ENCODE measurements at regions not wholly inside any gene's neighbourhood (a gene's known extent, or its start where the extent isn't known, plus 50 kb on each side); places are given as distances from the start of the nearest gene placed in this dataset.

GRCh38 chr12:90128526-90128925, 419.9 kb upstream of the ATP2B1 start:
- no peak overlapping the region for H3K4me3 ChIP-seq (ENCODE audit: low read depth in 1 of 2, low read length in 2 of 2)
- no peaks in the 10 kb centered on the region for H3K27me3 ChIP-seq (ENCODE audit: control insufficient read depth in 1 of 2, insufficient read depth in 2 of 2, low read length in 2 of 2)
- H3K27ac ChIP-seq (ENCODE audit: low read depth, low read length): no peak overlapping the region
- H3K9ac ChIP-seq (ENCODE audit: low read depth in 1 of 2, low read length in 2 of 2): no peak overlapping the region
- no peaks in the 10 kb centered on the region for H3K36me3 ChIP-seq (ENCODE audit: control insufficient read depth in 1 of 2, insufficient read depth in 2 of 2, low read length in 2 of 2)
- no peaks in the 10 kb centered on the region for H3K4me1 ChIP-seq (ENCODE audit: control insufficient read depth in 1 of 2, insufficient read depth in 2 of 2, low read length in 2 of 2)
- no peaks in the 10 kb centered on the region for H3K9me3 ChIP-seq (ENCODE audit: control insufficient read depth in 1 of 2, low read length in 2 of 2)

GRCh38 chr12:90126125-90126524, 417.5 kb upstream of the ATP2B1 start:
- no peaks in the 10 kb centered on the region for H3K27me3 ChIP-seq (ENCODE audit: control insufficient read depth in 1 of 2, insufficient read depth in 2 of 2, low read length in 2 of 2)
- H3K4me1 ChIP-seq (ENCODE audit: control insufficient read depth in 1 of 2, insufficient read depth in 2 of 2, low read length in 2 of 2): no peaks in the 10 kb centered on the region
- no peak overlapping the region for H3K4me3 ChIP-seq (ENCODE audit: low read depth in 1 of 2, low read length in 2 of 2)
- no peaks in the 10 kb centered on the region for H3K36me3 ChIP-seq (ENCODE audit: control insufficient read depth in 1 of 2, insufficient read depth in 2 of 2, low read length in 2 of 2)
- H3K9me3 ChIP-seq (ENCODE audit: control insufficient read depth in 1 of 2, low read length in 2 of 2): peaks cover 0 to 5% of the 10 kb centered on the region in 2 donors
- no peak overlapping the region for H3K9ac ChIP-seq (ENCODE audit: low read depth in 1 of 2, low read length in 2 of 2)
- no peak overlapping the region for H3K27ac ChIP-seq (ENCODE audit: low read depth, low read length)

GRCh38 chr12:90124914-90125313, 416.3 kb upstream of the ATP2B1 start:
- Histone ChIP-seq H3K4me3 (ENCODE audit: low read depth in 1 of 2, low read length in 2 of 2) (no peak overlapping the region), H3K27ac (ENCODE audit: low read depth, low read length) (no peak overlapping the region), H3K27me3 (ENCODE audit: control insufficient read depth in 1 of 2, insufficient read depth in 2 of 2, low read length in 2 of 2) (no peaks in the 10 kb centered on the region), H3K36me3 (ENCODE audit: control insufficient read depth in 1 of 2, insufficient read depth in 2 of 2, low read length in 2 of 2) (no peaks in the 10 kb centered on the region), H3K9me3 (ENCODE audit: control insufficient read depth in 1 of 2, low read length in 2 of 2) (peaks cover 7 to 8% of the 10 kb centered on the region in 2 donors), H3K4me1 (ENCODE audit: control insufficient read depth in 1 of 2, insufficient read depth in 2 of 2, low read length in 2 of 2) (no peaks in the 10 kb centered on the region), H3K9ac (ENCODE audit: low read depth in 1 of 2, low read length in 2 of 2) (no peak overlapping the region)

GRCh38 chr12:90124289-90124688, 415.7 kb upstream of the ATP2B1 start:
- Histone ChIP-seq H3K4me3 (ENCODE audit: low read depth in 1 of 2, low read length in 2 of 2) (no peak overlapping the region), H3K4me1 (ENCODE audit: control insufficient read depth in 1 of 2, insufficient read depth in 2 of 2, low read length in 2 of 2) (no peaks in the 10 kb centered on the region), H3K36me3 (ENCODE audit: control insufficient read depth in 1 of 2, insufficient read depth in 2 of 2, low read length in 2 of 2) (no peaks in the 10 kb centered on the region), H3K9me3 (ENCODE audit: control insufficient read depth in 1 of 2, low read length in 2 of 2) (peaks cover 7 to 12% of the 10 kb centered on the region in 2 donors), H3K27me3 (ENCODE audit: control insufficient read depth in 1 of 2, insufficient read depth in 2 of 2, low read length in 2 of 2) (no peaks in the 10 kb centered on the region), H3K9ac (ENCODE audit: low read depth in 1 of 2, low read length in 2 of 2) (no peak overlapping the region), H3K27ac (ENCODE audit: low read depth, low read length) (no peak overlapping the region)

GRCh38 chr12:90122681-90123080, 414.0 kb upstream of the ATP2B1 start:
- Histone ChIP-seq H3K9me3 (ENCODE audit: control insufficient read depth in 1 of 2, low read length in 2 of 2) (peaks cover 7 to 12% of the 10 kb centered on the region in 2 donors), H3K4me3 (ENCODE audit: low read depth in 1 of 2, low read length in 2 of 2) (no peak overlapping the region), H3K9ac (ENCODE audit: low read depth in 1 of 2, low read length in 2 of 2) (no peak overlapping the region), H3K36me3 (ENCODE audit: control insufficient read depth in 1 of 2, insufficient read depth in 2 of 2, low read length in 2 of 2) (no peaks in the 10 kb centered on the region), H3K4me1 (ENCODE audit: control insufficient read depth in 1 of 2, insufficient read depth in 2 of 2, low read length in 2 of 2) (no peaks in the 10 kb centered on the region), H3K27ac (ENCODE audit: low read depth, low read length) (no peak overlapping the region), H3K27me3 (ENCODE audit: control insufficient read depth in 1 of 2, insufficient read depth in 2 of 2, low read length in 2 of 2) (no peaks in the 10 kb centered on the region)

GRCh38 chr12:90120627-90121026, 412.0 kb upstream of the ATP2B1 start:
- Histone ChIP-seq H3K27me3 (ENCODE audit: control insufficient read depth in 1 of 2, insufficient read depth in 2 of 2, low read length in 2 of 2) (no peaks in the 10 kb centered on the region), H3K4me1 (ENCODE audit: control insufficient read depth in 1 of 2, insufficient read depth in 2 of 2, low read length in 2 of 2) (no peaks in the 10 kb centered on the region), H3K9me3 (ENCODE audit: control insufficient read depth in 1 of 2, low read length in 2 of 2) (peaks cover 7 to 12% of the 10 kb centered on the region in 2 donors)

GRCh38 chr12:90112666-90113065, 404.0 kb upstream of the ATP2B1 start:
- H3K36me3 ChIP-seq (ENCODE audit: control insufficient read depth in 1 of 2, insufficient read depth in 2 of 2, low read length in 2 of 2): no peaks in the 10 kb centered on the region
- no peak overlapping the region for H3K9ac ChIP-seq (ENCODE audit: low read depth in 1 of 2, low read length in 2 of 2)
- H3K4me3 ChIP-seq (ENCODE audit: low read depth in 1 of 2, low read length in 2 of 2): no peak overlapping the region
- H3K27ac ChIP-seq (ENCODE audit: low read depth, low read length): no peak overlapping the region
- no peaks in the 10 kb centered on the region for H3K4me1 ChIP-seq (ENCODE audit: control insufficient read depth in 1 of 2, insufficient read depth in 2 of 2, low read length in 2 of 2)
- H3K27me3 ChIP-seq (ENCODE audit: control insufficient read depth in 1 of 2, insufficient read depth in 2 of 2, low read length in 2 of 2): no peaks in the 10 kb centered on the region
- no peaks in the 10 kb centered on the region for H3K9me3 ChIP-seq (ENCODE audit: control insufficient read depth in 1 of 2, low read length in 2 of 2)

More at GRCh38 chr12:90120627-90121026, 412.0 kb upstream of the ATP2B1 start:
- H3K4me3 ChIP-seq (ENCODE audit: low read depth in 1 of 2, low read length in 2 of 2): no peak overlapping the region
- H3K9ac ChIP-seq (ENCODE audit: low read depth in 1 of 2, low read length in 2 of 2): no peak overlapping the region
- H3K27ac ChIP-seq (ENCODE audit: low read depth, low read length): no peak overlapping the region
- H3K36me3 ChIP-seq (ENCODE audit: control insufficient read depth in 1 of 2, insufficient read depth in 2 of 2, low read length in 2 of 2): no peaks in the 10 kb centered on the region

- Histone ChIP-seq H3K27me3 (ENCODE audit: control insufficient read depth in 1 of 2, insufficient read depth in 2 of 2, low read length in 2 of 2) (no peaks in the 10 kb centered on the region), H3K9me3 (ENCODE audit: control insufficient read depth in 1 of 2, low read length in 2 of 2) (no peaks in the 10 kb centered on the region), H3K4me3 (ENCODE audit: low read depth in 1 of 2, low read length in 2 of 2) (no peak overlapping the region), H3K4me1 (ENCODE audit: control insufficient read depth in 1 of 2, insufficient read depth in 2 of 2, low read length in 2 of 2) (no peaks in the 10 kb centered on the region), H3K27ac (ENCODE audit: low read depth, low read length) (no peak overlapping the region), H3K9ac (ENCODE audit: low read depth in 1 of 2, low read length in 2 of 2) (no peak overlapping the region), H3K36me3 (ENCODE audit: control insufficient read depth in 1 of 2, insufficient read depth in 2 of 2, low read length in 2 of 2) (no peaks in the 10 kb centered on the region)
These were observed 403.3 kb upstream of the ATP2B1 start for GRCh38 chr12:90111791-90112580.

- H3K4me3 ChIP-seq (ENCODE audit: low read depth in 1 of 2, low read length in 2 of 2): no peak overlapping the region
- H3K36me3 ChIP-seq (ENCODE audit: control insufficient read depth in 1 of 2, insufficient read depth in 2 of 2, low read length in 2 of 2): no peaks in the 10 kb centered on the region
- no peaks in the 10 kb centered on the region for H3K27me3 ChIP-seq (ENCODE audit: control insufficient read depth in 1 of 2, insufficient read depth in 2 of 2, low read length in 2 of 2)
- no peaks in the 10 kb centered on the region for H3K4me1 ChIP-seq (ENCODE audit: control insufficient read depth in 1 of 2, insufficient read depth in 2 of 2, low read length in 2 of 2)
- H3K9ac ChIP-seq (ENCODE audit: low read depth in 1 of 2, low read length in 2 of 2): no peak overlapping the region
- no peaks in the 10 kb centered on the region for H3K9me3 ChIP-seq (ENCODE audit: control insufficient read depth in 1 of 2, low read length in 2 of 2)
- no peak overlapping the region for H3K27ac ChIP-seq (ENCODE audit: low read depth, low read length)
These were observed 397.9 kb upstream of the ATP2B1 start for GRCh38 chr12:90106568-90106967.

- no peak overlapping the region for H3K9ac ChIP-seq (ENCODE audit: low read depth in 1 of 2, low read length in 2 of 2)
- no peaks in the 10 kb centered on the region for H3K36me3 ChIP-seq (ENCODE audit: control insufficient read depth in 1 of 2, insufficient read depth in 2 of 2, low read length in 2 of 2)
- no peak overlapping the region for H3K4me3 ChIP-seq (ENCODE audit: low read depth in 1 of 2, low read length in 2 of 2)
- no peak overlapping the region for H3K27ac ChIP-seq (ENCODE audit: low read depth, low read length)
- H3K9me3 ChIP-seq (ENCODE audit: control insufficient read depth in 1 of 2, low read length in 2 of 2): no peaks in the 10 kb centered on the region
- H3K27me3 ChIP-seq (ENCODE audit: control insufficient read depth in 1 of 2, insufficient read depth in 2 of 2, low read length in 2 of 2): no peaks in the 10 kb centered on the region
- no peaks in the 10 kb centered on the region for H3K4me1 ChIP-seq (ENCODE audit: control insufficient read depth in 1 of 2, insufficient read depth in 2 of 2, low read length in 2 of 2)
These were observed 394.5 kb upstream of the ATP2B1 start for GRCh38 chr12:90102957-90103652.

Data from duodenal mucosa (tissue), 2 donors.